ENCODE measurements at regions not wholly inside any gene's neighbourhood (a gene's known extent, or its start where the extent isn't known, plus 50 kb on each side); places are given as distances from the start of the nearest gene placed in this dataset.

- H3K4me3 ChIP-seq (replicated peaks; ENCODE audit: low read depth, low read length) = no peak overlapping the region
- no peak for TF ChIP-seq CTCF (IDR thresholded peaks at IDR 0.05; ENCODE audit: low read depth, low read length, missing control alignments)
- DNase-seq (ENCODE audit: extremely low read depth, low read depth) = no peak
Observed at GRCh38 chr5:165076686-165077085, 1571.3 kb downstream of the MAT2B start.

GRCh38 chr5:165079389-165079788, 1574.0 kb downstream of the MAT2B start:
- DNase-seq (ENCODE audit: extremely low read depth, low read depth) = no peak
- H3K4me3 ChIP-seq (replicated peaks; ENCODE audit: low read depth, low read length) = no peak overlapping the region
- TF ChIP-seq CTCF (IDR thresholded peaks at IDR 0.05; ENCODE audit: low read depth, low read length, missing control alignments) = no peak

GRCh38 chr5:165083394-165083793, 1578.0 kb downstream of the MAT2B start:
- H3K4me3 ChIP-seq (replicated peaks; ENCODE audit: low read depth, low read length) = no peak overlapping the region
- TF ChIP-seq CTCF (IDR thresholded peaks at IDR 0.05; ENCODE audit: low read depth, low read length, missing control alignments) = no peak
- no peak for DNase-seq (ENCODE audit: extremely low read depth, low read depth)

GRCh38 chr5:165086465-165086864, 1581.0 kb downstream of the MAT2B start:
- no peak for DNase-seq (ENCODE audit: extremely low read depth, low read depth)

GRCh38 chr5:165094782-165095181, 1589.4 kb downstream of the MAT2B start:
- no peak for DNase-seq (ENCODE audit: extremely low read depth, low read depth)
- no peak overlapping the region for H3K4me3 ChIP-seq (replicated peaks; ENCODE audit: low read depth, low read length)
- TF ChIP-seq CTCF (IDR thresholded peaks at IDR 0.05; ENCODE audit: low read depth, low read length, missing control alignments) = no peak

More at GRCh38 chr5:165086465-165086864, 1581.0 kb downstream of the MAT2B start:
- no peak overlapping the region for H3K4me3 ChIP-seq (replicated peaks; ENCODE audit: low read depth, low read length)
- TF ChIP-seq CTCF (IDR thresholded peaks at IDR 0.05; ENCODE audit: low read depth, low read length, missing control alignments) = no peak

- no peak overlapping the region for H3K4me3 ChIP-seq (replicated peaks; ENCODE audit: low read depth, low read length)
- no peak for TF ChIP-seq CTCF (IDR thresholded peaks at IDR 0.05; ENCODE audit: low read depth, low read length, missing control alignments)
- DNase-seq (ENCODE audit: extremely low read depth, low read depth) = no peak
Observed at GRCh38 chr5:165101709-165102108, 1596.3 kb downstream of the MAT2B start.

GRCh38 chr5:165104611-165105010, 1599.2 kb downstream of the MAT2B start:
- no peak for TF ChIP-seq CTCF (IDR thresholded peaks at IDR 0.05; ENCODE audit: low read depth, low read length, missing control alignments)
- no peak overlapping the region for H3K4me3 ChIP-seq (replicated peaks; ENCODE audit: low read depth, low read length)
- DNase-seq (ENCODE audit: extremely low read depth, low read depth) = no peak
